Stimulated activated CD4-positive, alpha-beta T cell treated with anti-CD3 and anti-CD28 coated beads, Interleukin-1b, Interleukin-23, amount 100 ng/mL, for 24 hours (primary cell): ENCODE measurements at regions not wholly inside any gene's neighbourhood (a gene's known extent, or its start where the extent isn't known, plus 50 kb on each side); places are given as distances from the start of the nearest gene placed in this dataset.
"Not testable (repeated sequence)": the region's sequence is repeated elsewhere in the genome, so short reads cannot be mapped to it uniquely, and the experiment has no call there.

Source experiments
- DNase-seq, 4 experiments: peaks; one replicate each; pipeline ENCODE4 v3.0.0-alpha.2; 2020; ENCODE audit warnings: low read depth in 4 of 4, low spot score in 1 of 4

- no peak for DNase-seq
Measured at GRCh38 chr12:27133022-27133590, 50.7 kb upstream of the C12orf71 start.

- no peak for DNase-seq
Measured at GRCh38 chr12:27140478-27140969, 58.1 kb upstream of the C12orf71 start.

- peak; percentile 4 to 19 (median 10) for DNase-seq
Measured at GRCh38 chr12:27142101-27142721, 59.8 kb upstream of the C12orf71 start.

GRCh38 chr12:27143256-27144069, 61.1 kb upstream of the C12orf71 start:
- DNase-seq = no peak

- DNase-seq = not testable (repeated sequence)
Measured at GRCh38 chr12:27145725-27146124, 63.3 kb upstream of the C12orf71 start.

- DNase-seq = no peak
Measured at GRCh38 chr12:27148373-27148772, 66.0 kb upstream of the C12orf71 start.

- DNase-seq = no peak
Measured at GRCh38 chr12:27148791-27149190, 66.4 kb upstream of the C12orf71 start.

GRCh38 chr12:27151479-27151878, 69.1 kb upstream of the C12orf71 start:
- no peak for DNase-seq

- DNase-seq = no peak
Measured at GRCh38 chr12:27158297-27158696, 75.9 kb upstream of the C12orf71 start.

GRCh38 chr12:27161458-27162228, 79.3 kb upstream of the C12orf71 start:
- DNase-seq = no peak

- no peak for DNase-seq
Measured at GRCh38 chr12:27162229-27162537, 79.8 kb upstream of the C12orf71 start.

GRCh38 chr12:27163048-27163715, 80.8 kb upstream of the C12orf71 start:
- DNase-seq = no peak

- DNase-seq = no peak
Measured at GRCh38 chr12:27163894-27164293, 80.2 kb upstream of the STK38L start.

- no peak for DNase-seq
Measured at GRCh38 chr12:27164330-27165040, 79.6 kb upstream of the STK38L start.

- DNase-seq = not testable (repeated sequence)
Measured at GRCh38 chr12:27165958-27166357, 78.1 kb upstream of the STK38L start.

GRCh38 chr12:27171494-27171893, 72.6 kb upstream of the STK38L start:
- DNase-seq = not testable (repeated sequence)

GRCh38 chr12:27176765-27177164, 67.3 kb upstream of the STK38L start:
- DNase-seq = peak in 1 of 4 experiments; percentile 32

- no peak for DNase-seq
Measured at GRCh38 chr12:27177706-27178105, 66.4 kb upstream of the STK38L start.

- no peak for DNase-seq
Measured at GRCh38 chr12:27178255-27178654, 65.8 kb upstream of the STK38L start.

GRCh38 chr12:27178723-27179399, 65.2 kb upstream of the STK38L start:
- no peak for DNase-seq
